ENCODE measurements at regions not wholly inside any gene's neighbourhood (a gene's known extent, or its start where the extent isn't known, plus 50 kb on each side); places are given as distances from the start of the nearest gene placed in this dataset.

- no peak for DNase-seq
Measured at GRCh38 chr1:29821605-29822004, 585.3 kb downstream of the PTPRU start.

GRCh38 chr1:29820401-29820800 is 584.1 kb downstream of the PTPRU start:
- no peak for DNase-seq

GRCh38 chr1:29812408-29813135 is 576.2 kb downstream of the PTPRU start:
- DNase-seq, result no peak

GRCh38 chr1:29811727-29812407 is 575.5 kb downstream of the PTPRU start:
- no peak for DNase-seq

GRCh38 chr1:29811247-29811646 is 574.9 kb downstream of the PTPRU start:
- DNase-seq, result no peak

GRCh38 chr1:29810121-29811120 is 574.1 kb downstream of the PTPRU start:
- DNase-seq, result no peak

- no peak for DNase-seq
Measured at GRCh38 chr1:29809446-29810120, 573.3 kb downstream of the PTPRU start.

GRCh38 chr1:29808141-29808995 is 572.0 kb downstream of the PTPRU start:
- no peak for DNase-seq

- DNase-seq, result no peak
Measured at GRCh38 chr1:29807689-29808088, 571.4 kb downstream of the PTPRU start.

- no peak for DNase-seq
Measured at GRCh38 chr1:29806646-29807319, 570.5 kb downstream of the PTPRU start.

- DNase-seq, result no peak
Measured at GRCh38 chr1:29805896-29806160, 569.5 kb downstream of the PTPRU start.

- no peak for DNase-seq
Measured at GRCh38 chr1:29805122-29805895, 569.0 kb downstream of the PTPRU start.

- DNase-seq, result no peak
Measured at GRCh38 chr1:29804181-29804899, 568.0 kb downstream of the PTPRU start.

GRCh38 chr1:29803486-29803885 is 567.2 kb downstream of the PTPRU start:
- DNase-seq, result no peak

- no peak for DNase-seq
Measured at GRCh38 chr1:29802181-29803068, 566.1 kb downstream of the PTPRU start.

- no peak for DNase-seq
Measured at GRCh38 chr1:29801561-29801973, 565.2 kb downstream of the PTPRU start.

- no peak for DNase-seq
Measured at GRCh38 chr1:29801003-29801402, 564.7 kb downstream of the PTPRU start.

- DNase-seq, result no peak
Measured at GRCh38 chr1:29800522-29800956, 564.2 kb downstream of the PTPRU start.

GRCh38 chr1:29800120-29800519 is 563.8 kb downstream of the PTPRU start:
- DNase-seq, result no peak
